WTC11 (cell line): ENCODE measurements at regions not wholly inside any gene's neighbourhood (a gene's known extent, or its start where the extent isn't known, plus 50 kb on each side); places are given as distances from the start of the nearest gene placed in this dataset.

Source experiments
- ATF3 ChIP-seq: sonication (generic); formaldehyde crosslinking; conservative IDR thresholded peaks from 2 replicates; pipeline ENCODE4 v1.8.1; 2022; ENCODE audit warnings: mild to moderate bottlenecking, missing genetic modification reagents
- CBFB ChIP-seq: sonication (generic); formaldehyde crosslinking; IDR thresholded peaks from 2 replicates; pipeline ENCODE4 v1.8.1; 2022; ENCODE audit warnings: mild to moderate bottlenecking, low read depth, missing genetic modification reagents
- CREB1 ChIP-seq: sonication (generic); formaldehyde crosslinking; IDR thresholded peaks from 2 replicates; pipeline ENCODE4 v1.8.0; 2023; ENCODE audit warnings: mild to moderate bottlenecking, missing genetic modification reagents
- CREM ChIP-seq: sonication (generic); formaldehyde crosslinking; IDR thresholded peaks from 2 replicates; pipeline ENCODE4 v1.8.1; 2022; ENCODE audit warnings: mild to moderate bottlenecking, missing genetic modification reagents, moderate library complexity
- CTCF ChIP-seq: fragments of 200-600 bp; IDR thresholded peaks from 2 replicates; pipeline ENCODE4 v1.8.0; 2022; ENCODE audit warnings: antibody characterized with exemption
- JUN ChIP-seq: sonication (generic); formaldehyde crosslinking; IDR thresholded peaks from 2 replicates; pipeline ENCODE4 v1.8.0; 2023; ENCODE audit warnings: mild to moderate bottlenecking, missing genetic modification reagents
- KAT7 ChIP-seq: sonication (generic); formaldehyde crosslinking; IDR thresholded peaks from 2 replicates; pipeline ENCODE4 v1.8.1; 2023; ENCODE audit warnings: missing genetic modification reagents, mild to moderate bottlenecking, borderline replicate concordance
- MXD4 ChIP-seq: fragments of 250-450 bp; sonication (Bioruptor Pico); IDR thresholded peaks from 2 replicates; pipeline ENCODE4 v1.8.0; 2021; ENCODE audit warnings: mild to moderate bottlenecking, moderate library complexity, borderline replicate concordance
- NFATC4 ChIP-seq: fragments of 250-450 bp; sonication (Bioruptor Pico); IDR thresholded peaks from 2 replicates; pipeline ENCODE4 v1.9.0; 2021; ENCODE audit warnings: mild to moderate bottlenecking
- PREB ChIP-seq: sonication (generic); formaldehyde crosslinking; IDR thresholded peaks from 2 replicates; pipeline ENCODE4 v1.8.1; 2022; ENCODE audit warnings: mild to moderate bottlenecking, missing genetic modification reagents, moderate library complexity, borderline replicate concordance
- PRRX2 ChIP-seq: fragments of 250-450 bp; sonication (Bioruptor Pico); IDR thresholded peaks from 2 replicates; pipeline ENCODE4 v1.8.0; 2021; ENCODE audit warnings: mild to moderate bottlenecking
- TCF7 ChIP-seq: sonication (generic); formaldehyde crosslinking; IDR thresholded peaks from 2 replicates; pipeline ENCODE4 v1.8.0; 2022; ENCODE audit warnings: mild to moderate bottlenecking, low read depth, missing genetic modification reagents, moderate library complexity
- TP53 ChIP-seq: sonication (generic); formaldehyde crosslinking; IDR thresholded peaks from 2 replicates; pipeline ENCODE4 v1.8.1; 2023; ENCODE audit warnings: mild to moderate bottlenecking, missing genetic modification reagents
- ZNF512 ChIP-seq: sonication (generic); formaldehyde crosslinking; IDR thresholded peaks from 2 replicates; pipeline ENCODE4 v1.8.1; 2022; ENCODE audit warnings: missing genetic modification reagents, borderline replicate concordance

GRCh38 chr7:118862740-118863139 is 638.2 kb downstream of the ANKRD7 start:
- no peak for TF ChIP-seq CTCF
- no peak for TF ChIP-seq CREB1 (CRISPR knock-in tag)
- no peak for TF ChIP-seq PREB
- no peak for TF ChIP-seq PRRX2 (CRISPR knock-in tag)
- no peak for TF ChIP-seq CREM
- no peak for TF ChIP-seq TCF7 (CRISPR knock-in tag)
- no peak for TF ChIP-seq JUN
- TF ChIP-seq CBFB (CRISPR knock-in tag), result no peak
- TF ChIP-seq KAT7 (CRISPR knock-in tag), result no peak
- TF ChIP-seq ATF3 (CRISPR knock-in tag), result no peak
- TF ChIP-seq NFATC4, result no peak
- no peak for TF ChIP-seq MXD4 (CRISPR knock-in tag)
- no peak for TF ChIP-seq TP53 (CRISPR knock-in tag)
- TF ChIP-seq ZNF512 (CRISPR knock-in tag), result no peak
